ENCODE measurements at regions not wholly inside any gene's neighbourhood (a gene's known extent, or its start where the extent isn't known, plus 50 kb on each side); places are given as distances from the start of the nearest gene placed in this dataset.
"Not testable (repeated sequence)": the region's sequence is repeated elsewhere in the genome, so short reads cannot be mapped to it uniquely, and the experiment has no call there.

DNA sequence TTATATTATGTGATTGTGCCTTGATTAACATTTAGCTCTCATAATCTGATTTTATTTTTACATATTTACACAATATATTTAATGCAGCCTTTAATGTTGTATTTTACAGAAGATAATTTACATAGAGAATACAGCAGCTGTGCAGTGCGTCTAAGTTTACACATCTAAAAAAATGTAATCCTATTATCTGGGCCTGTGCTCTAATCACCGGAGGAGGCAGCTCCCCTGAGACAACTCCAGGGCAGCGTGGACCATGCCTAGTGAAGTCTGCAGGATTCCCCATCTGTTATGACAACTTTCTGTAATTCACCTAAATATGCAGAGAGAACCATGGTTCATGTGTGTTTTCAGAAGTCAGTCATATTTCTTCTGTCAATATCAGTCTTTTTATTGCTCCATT is 1149.3 kb downstream of the TMEM121 start:
- H3K4me3 Mint-ChIP-seq; DNase-seq; POLR2A ChIA-PET; H3K36me3 Mint-ChIP-seq; H3K27ac Mint-ChIP-seq; H3K4me1 Mint-ChIP-seq (ENCODE audit: low read depth); H3K9me3 Mint-ChIP-seq; intact Hi-C loops (cut with micrococcal nuclease): not testable (repeated sequence)
- peaks cover 12% of the 10 kb centered on the region for H3K27me3 Mint-ChIP-seq
- CTCF ChIA-PET = interaction anchor here (0.6 to 5.9 kb wide), 8 partner anchors 13 to 583 kb away, joined by 3 to 57 read pairs (median 4); no protein-coding TSS in a partner anchor

- intact Hi-C loops (cut with micrococcal nuclease) = no loop called here
- DNase-seq = no peak
Measured at GRCh38 chr14:106679776-106680175, 1153.4 kb downstream of the TMEM121 start.

DNA sequence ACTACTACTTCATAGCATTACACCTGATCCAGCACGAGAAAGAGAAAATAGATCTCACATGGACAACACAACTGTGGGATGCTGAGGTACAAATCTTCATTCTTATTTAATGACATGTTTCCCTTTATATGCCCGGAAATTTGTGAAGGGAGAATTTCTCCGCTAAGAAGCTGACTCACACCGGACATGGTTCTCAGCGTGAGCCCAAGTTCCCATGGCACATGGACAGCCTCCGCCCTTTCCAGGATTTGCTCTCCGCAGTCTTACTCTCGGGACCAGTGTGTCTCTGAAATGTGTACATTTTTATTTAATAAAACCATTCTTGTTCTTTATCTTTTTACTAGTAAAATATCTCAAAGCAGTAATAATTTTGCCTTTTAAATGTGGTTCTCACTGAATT is 1154.8 kb downstream of the TMEM121 start:
- no peaks in the 10 kb centered on the region for H3K9me3 Mint-ChIP-seq
- no peak for DNase-seq
- H3K36me3 Mint-ChIP-seq = no peaks in the 10 kb centered on the region
- CTCF ChIA-PET = interaction anchor here (1.1 to 3.6 kb wide), 5 partner anchors 9 to 65 kb away, joined by 3 to 24 read pairs (median 4); no protein-coding TSS in a partner anchor
- POLR2A ChIA-PET = no interaction called here
- H3K4me3 Mint-ChIP-seq = no peak overlapping the region
- no peaks in the 10 kb centered on the region for H3K4me1 Mint-ChIP-seq (ENCODE audit: low read depth)
- H3K27me3 Mint-ChIP-seq = peaks cover 17% of the 10 kb centered on the region
- intact Hi-C loops (cut with micrococcal nuclease) = no loop called here
- H3K27ac Mint-ChIP-seq = no peak overlapping the region

More at GRCh38 chr14:106679776-106680175, 1153.4 kb downstream of the TMEM121 start:
- Mint-ChIP-seq H3K27me3 (peaks cover 6% of the 10 kb centered on the region), H3K4me1 (ENCODE audit: low read depth) (no peaks in the 10 kb centered on the region), H3K9me3 (no peaks in the 10 kb centered on the region), H3K27ac (no peak overlapping the region), H3K36me3 (no peaks in the 10 kb centered on the region), H3K4me3 (no peak overlapping the region)
- CTCF ChIA-PET = interaction anchor here (0.6 to 3.6 kb wide), 8 partner anchors 8 to 74 kb away, joined by 3 to 24 read pairs (median 4); no protein-coding TSS in a partner anchor
- POLR2A ChIA-PET = no interaction called here

- intact Hi-C loops (cut with micrococcal nuclease) = no loop called here
- Mint-ChIP-seq H3K36me3 (no peaks in the 10 kb centered on the region), H3K4me3 (no peak overlapping the region), H3K27ac (no peak overlapping the region), H3K27me3 (peaks cover 19% of the 10 kb centered on the region), H3K9me3 (no peaks in the 10 kb centered on the region), H3K4me1 (ENCODE audit: low read depth) (no peaks in the 10 kb centered on the region)
- ChIA-PET CTCF (no interaction called here), POLR2A (no interaction called here)
- no peak for DNase-seq
Measured at GRCh38 chr14:106681568-106681967, 1155.2 kb downstream of the TMEM121 start.

- peaks cover 22% of the 10 kb centered on the region for H3K27me3 Mint-ChIP-seq
Measured at GRCh38 chr14:106683631-106684030, 1157.2 kb downstream of the TMEM121 start.

DNA sequence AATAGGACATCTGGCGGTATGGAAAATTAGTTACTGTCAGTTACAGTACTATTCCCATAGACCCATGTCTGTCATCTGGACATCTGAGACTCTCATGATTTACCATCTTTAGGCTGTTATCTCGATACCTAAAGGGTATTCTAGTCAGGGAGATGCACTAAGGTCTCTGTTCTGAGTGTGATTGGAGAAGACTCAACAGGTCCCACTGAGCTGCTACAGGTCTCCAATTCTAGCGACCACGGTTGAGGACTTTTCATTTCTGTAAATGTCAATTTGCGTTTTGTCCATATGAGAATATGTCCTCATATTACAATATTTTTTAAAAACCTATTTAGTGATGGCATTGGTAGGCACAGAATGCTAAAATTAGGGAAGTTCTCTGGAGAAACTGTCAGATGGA is 1160.2 kb downstream of the TMEM121 start:
- Mint-ChIP-seq H3K36me3 (no peaks in the 10 kb centered on the region), H3K9me3 (no peaks in the 10 kb centered on the region), H3K27me3 (peaks cover 22% of the 10 kb centered on the region), H3K4me1 (ENCODE audit: low read depth) (peaks cover 6% of the 10 kb centered on the region), H3K4me3 (no peak overlapping the region), H3K27ac (no peak overlapping the region)
- intact Hi-C loops (cut with micrococcal nuclease) = no loop called here
- POLR2A ChIA-PET = no interaction called here
- DNase-seq = no peak
- CTCF ChIA-PET = interaction anchor here (1.4 kb wide), 1 partner anchor 54 kb away, joined by 4 read pairs; no protein-coding TSS in a partner anchor

More at GRCh38 chr14:106683631-106684030, 1157.2 kb downstream of the TMEM121 start:
- ChIA-PET POLR2A (no interaction called here), CTCF (interaction anchor here (0.9 to 2.1 kb wide), 3 partner anchors 8 to 20 kb away, joined by 4 to 10 read pairs (median 6); no protein-coding TSS in a partner anchor)
- Mint-ChIP-seq H3K36me3 (no peaks in the 10 kb centered on the region), H3K9me3 (no peaks in the 10 kb centered on the region), H3K4me3 (no peak overlapping the region), H3K4me1 (ENCODE audit: low read depth) (no peaks in the 10 kb centered on the region), H3K27ac (no peak overlapping the region)
- no peak for DNase-seq
- intact Hi-C loops (cut with micrococcal nuclease) = no loop called here

- no peak overlapping the region for H3K4me3 Mint-ChIP-seq
- peaks cover 12% of the 10 kb centered on the region for H3K27me3 Mint-ChIP-seq
- ChIA-PET CTCF (interaction anchor here (1.0 to 3.4 kb wide), 9 partner anchors 10 to 140 kb away, joined by 3 to 31 read pairs (median 7); no protein-coding TSS in a partner anchor), POLR2A (no interaction called here)
- DNase-seq = no peak
- H3K9me3 Mint-ChIP-seq = no peaks in the 10 kb centered on the region
- intact Hi-C loops (cut with micrococcal nuclease) = no loop called here
- no peak overlapping the region for H3K27ac Mint-ChIP-seq
- H3K36me3 Mint-ChIP-seq = no peaks in the 10 kb centered on the region
- H3K4me1 Mint-ChIP-seq (ENCODE audit: low read depth) = peaks cover 11% of the 10 kb centered on the region
Measured at GRCh38 chr14:106690333-106690891, 1164.0 kb downstream of the TMEM121 start.

DNA sequence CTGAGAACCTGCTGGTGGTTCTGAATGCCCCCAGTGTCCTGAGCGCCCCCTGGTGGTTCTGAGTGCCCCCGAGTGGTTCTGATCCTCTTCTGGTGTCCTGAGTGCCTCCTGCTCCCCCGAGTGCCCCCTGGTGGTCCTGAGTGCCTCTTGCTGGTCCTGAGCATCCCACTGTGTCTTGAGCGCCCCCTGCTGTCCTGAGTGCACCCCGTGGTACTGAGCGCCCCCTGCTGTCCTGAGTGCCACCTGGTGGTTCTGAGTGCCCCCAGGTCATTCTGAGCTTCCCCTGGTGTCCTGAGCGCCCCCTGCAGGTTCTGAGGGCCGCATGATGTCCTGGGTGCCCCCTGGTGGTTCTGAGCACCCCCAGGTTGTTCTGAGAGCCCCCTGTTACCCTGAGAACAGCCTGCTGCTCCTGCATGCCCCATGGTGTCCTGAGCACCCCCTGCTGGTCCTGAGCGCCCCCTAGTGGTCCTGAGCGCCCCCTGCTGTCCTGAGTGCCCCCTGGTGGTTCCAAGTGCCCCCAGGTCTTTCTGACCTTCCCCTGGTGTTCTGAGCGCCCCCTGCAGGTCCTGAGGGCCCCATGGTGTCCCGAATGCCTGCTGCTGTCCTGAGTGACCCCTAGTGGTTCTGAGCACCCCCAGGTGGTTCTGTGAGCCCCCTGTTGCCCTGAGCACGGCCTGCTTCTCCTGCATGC is 1165.4 kb downstream of the TMEM121 start:
- DNase-seq = peak; percentile 93
- no peaks in the 10 kb centered on the region for H3K36me3 Mint-ChIP-seq
- peaks cover 3% of the 10 kb centered on the region for H3K27me3 Mint-ChIP-seq
- no peak overlapping the region for H3K27ac Mint-ChIP-seq
- H3K9me3 Mint-ChIP-seq = no peaks in the 10 kb centered on the region
- H3K4me3 Mint-ChIP-seq = no peak overlapping the region
- peaks cover 11% of the 10 kb centered on the region for H3K4me1 Mint-ChIP-seq (ENCODE audit: low read depth)
- intact Hi-C loops (cut with micrococcal nuclease) = no loop called here
- POLR2A ChIA-PET = no interaction called here
- CTCF ChIA-PET = interaction anchor here (0.6 to 3.4 kb wide), 23 partner anchors 9 to 436 kb away, joined by 3 to 31 read pairs (median 4); no protein-coding TSS in a partner anchor

GRCh38 chr14:106694638-106695393 is 1168.4 kb downstream of the TMEM121 start:
- no peaks in the 10 kb centered on the region for H3K36me3 Mint-ChIP-seq
- peaks cover 11% of the 10 kb centered on the region for H3K4me1 Mint-ChIP-seq (ENCODE audit: low read depth)
- no peak overlapping the region for H3K4me3 Mint-ChIP-seq
- H3K27ac Mint-ChIP-seq = no peak overlapping the region
- intact Hi-C loops (cut with micrococcal nuclease) = no loop called here
- no peaks in the 10 kb centered on the region for H3K27me3 Mint-ChIP-seq
- ChIA-PET CTCF (interaction anchor here (0.6 to 2.7 kb wide), 4 partner anchors 10 to 95 kb away, joined by 3 to 7 read pairs (median 4); no protein-coding TSS in a partner anchor), POLR2A (no interaction called here)
- DNase-seq = peak; percentile 69
- no peaks in the 10 kb centered on the region for H3K9me3 Mint-ChIP-seq

- DNase-seq = peak; percentile 33
- POLR2A ChIA-PET; intact Hi-C loops (cut with micrococcal nuclease); CTCF ChIA-PET; H3K4me1 Mint-ChIP-seq (ENCODE audit: low read depth); H3K27ac Mint-ChIP-seq; H3K27me3 Mint-ChIP-seq; H3K9me3 Mint-ChIP-seq; H3K36me3 Mint-ChIP-seq; H3K4me3 Mint-ChIP-seq: not testable (repeated sequence)
Measured at GRCh38 chr14:106698620-106699267, 1172.4 kb downstream of the TMEM121 start.

- CTCF ChIA-PET; intact Hi-C loops (cut with micrococcal nuclease); DNase-seq; H3K4me3 Mint-ChIP-seq; H3K27ac Mint-ChIP-seq; H3K27me3 Mint-ChIP-seq; POLR2A ChIA-PET; H3K36me3 Mint-ChIP-seq; H3K4me1 Mint-ChIP-seq (ENCODE audit: low read depth); H3K9me3 Mint-ChIP-seq: not testable (repeated sequence)
Measured at GRCh38 chr14:106703651-106704050, 1177.3 kb downstream of the TMEM121 start.

DNA sequence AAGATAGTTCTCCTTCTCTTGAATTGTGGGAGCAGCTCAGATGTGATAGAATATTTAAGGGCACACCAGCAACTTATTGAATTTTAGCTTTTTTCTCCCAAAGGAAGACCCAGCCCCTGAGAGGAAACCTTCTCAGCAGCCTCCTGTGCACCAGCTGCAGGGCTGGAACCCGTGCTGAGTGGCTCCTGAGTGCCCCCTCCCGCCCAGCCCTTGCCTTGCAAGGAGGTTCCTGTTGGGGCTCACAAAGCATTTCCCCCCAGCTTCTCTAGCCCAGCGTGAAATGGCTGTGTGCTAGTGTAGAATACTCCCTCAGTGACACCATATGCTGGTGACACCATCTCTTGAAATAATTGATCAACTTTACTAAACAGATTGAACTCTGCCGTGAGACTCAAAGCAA is 1180.1 kb downstream of the TMEM121 start:
- DNase-seq; H3K36me3 Mint-ChIP-seq; intact Hi-C loops (cut with micrococcal nuclease); H3K27ac Mint-ChIP-seq; H3K27me3 Mint-ChIP-seq; H3K4me3 Mint-ChIP-seq; POLR2A ChIA-PET; H3K9me3 Mint-ChIP-seq; CTCF ChIA-PET: not testable (repeated sequence)
- H3K4me1 Mint-ChIP-seq (ENCODE audit: low read depth) = peaks cover 13% of the 10 kb centered on the region

Data from activated CD4-positive, alpha-beta memory T cell treated with anti-CD3 and anti-CD28 coated beads for 36 hours (primary cell).